Gastrocnemius medialis (tissue), 4 donors: ENCODE measurements at regions not wholly inside any gene's neighbourhood (a gene's known extent, or its start where the extent isn't known, plus 50 kb on each side); places are given as distances from the start of the nearest gene placed in this dataset.

ENCODE experiments used
- CTCF ChIP-seq, 5 experiments: fragments of 450-650 bp in 3 of 5; fragments of 200-600 bp in 2 of 5; sonication (generic) in 2 of 5; IDR thresholded peaks in 4 of 5; conservative IDR thresholded peaks in 1 of 5; 1 replicate in 4 of 5; 2 replicates in 1 of 5; pipeline ENCODE4 v1.5.1; 2016 to 2019; ENCODE audit warnings: antibody characterized with exemption in 5 of 5, mild to moderate bottlenecking in 3 of 5, moderate library complexity in 3 of 5
- POLR2A ChIP-seq, 2 donors: fragments of 450-650 bp; IDR thresholded peaks; one replicate each; pipeline ENCODE4 v1.6.1; 2017; ENCODE audit warnings: antibody characterized with exemption in 2 of 2, mild to moderate bottlenecking in 2 of 2, moderate library complexity in 2 of 2

- TF ChIP-seq CTCF (IDR thresholded peaks at IDR 0.05 in 4 of 5, conservative IDR thresholded peaks at IDR 0.05 in 1 of 5): no peak
- no peak for TF ChIP-seq POLR2A (IDR thresholded peaks at IDR 0.05)
Measured at GRCh38 chr9:120078112-120078511, 501.9 kb downstream of the CDK5RAP2 start.
